ENCODE measurements at regions not wholly inside any gene's neighbourhood (a gene's known extent, or its start where the extent isn't known, plus 50 kb on each side); places are given as distances from the start of the nearest gene placed in this dataset.

GRCh38 chr13:109971006-109971405 lies 184.6 kb upstream of the IRS2 start (continued):
- TF ChIP-seq TEAD4 (IDR thresholded peaks at IDR 0.05; ENCODE audit: low read depth, low read length) (no peak), RBBP5 (IDR thresholded peaks at IDR 0.05; ENCODE audit: borderline replicate concordance, low read depth, low read length) (no peak), SUZ12 (IDR thresholded peaks at IDR 0.05; ENCODE audit: low read length) (no peak)

All from H1 (cell line).